ENCODE measurements at regions not wholly inside any gene's neighbourhood (a gene's known extent, or its start where the extent isn't known, plus 50 kb on each side); places are given as distances from the start of the nearest gene placed in this dataset.
"Not testable (repeated sequence)": the region's sequence is repeated elsewhere in the genome, so short reads cannot be mapped to it uniquely, and the experiment has no call there.

DNA sequence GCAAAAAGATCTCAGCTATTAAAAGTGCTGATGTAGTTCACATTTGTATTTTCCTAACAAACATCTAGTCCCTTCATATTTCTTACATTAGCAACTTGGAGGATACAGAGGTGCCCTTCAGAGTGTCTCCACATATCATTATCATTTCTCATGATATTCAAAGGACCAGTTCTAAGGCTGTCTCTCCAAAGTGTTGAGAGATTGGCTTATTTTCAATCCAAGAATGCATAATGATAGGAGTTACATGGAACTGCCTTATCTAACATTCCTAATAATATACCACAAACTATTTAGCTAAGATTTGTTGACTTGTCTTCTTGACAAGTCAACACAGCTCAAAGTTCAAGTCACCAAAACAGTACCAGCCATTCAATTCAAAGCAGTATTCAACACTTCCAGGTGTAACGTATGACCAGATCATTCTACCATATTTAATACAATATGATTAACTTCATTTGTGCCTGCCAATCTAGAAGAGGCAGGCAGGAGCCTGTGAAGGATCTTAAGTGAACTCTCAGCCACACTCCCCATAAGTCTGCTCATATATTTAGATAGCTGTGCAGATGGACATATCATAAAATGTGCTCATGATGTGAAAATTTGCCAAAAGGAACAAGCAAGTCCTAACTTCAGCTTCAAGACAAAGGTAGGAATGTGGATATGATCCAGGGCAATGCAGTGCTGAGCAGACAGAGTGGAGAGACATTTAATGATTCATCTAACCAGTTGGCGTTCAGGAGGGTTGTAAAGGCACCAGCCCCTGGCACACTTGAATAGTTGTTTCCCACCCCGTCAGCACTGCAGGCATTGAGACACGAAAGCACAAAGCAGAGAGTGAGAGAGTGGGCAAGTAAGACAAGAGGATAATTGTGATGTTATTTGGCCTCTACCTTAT, 108.3 kb downstream of the MTERF1 start:
- no peak for DNase-seq

DNA sequence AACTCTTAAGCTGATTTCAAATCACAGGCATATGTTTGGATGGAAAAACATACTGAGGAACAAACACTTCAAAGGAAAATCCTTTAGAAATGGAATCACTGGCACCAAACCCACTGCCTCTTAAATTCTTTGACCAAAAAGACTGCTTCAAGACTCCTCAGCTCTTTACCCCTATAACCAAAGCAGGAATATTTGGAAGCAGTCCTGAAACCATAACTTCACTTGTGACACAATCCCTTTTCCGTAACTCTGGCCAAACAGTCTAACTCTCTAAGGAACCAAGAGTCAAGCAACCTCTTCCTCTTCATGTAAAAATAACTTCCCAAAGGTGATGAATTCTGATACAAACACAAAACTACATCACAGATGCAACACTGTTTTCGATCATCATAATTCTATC, 104.3 kb downstream of the MTERF1 start:
- DNase-seq, result no peak

DNA sequence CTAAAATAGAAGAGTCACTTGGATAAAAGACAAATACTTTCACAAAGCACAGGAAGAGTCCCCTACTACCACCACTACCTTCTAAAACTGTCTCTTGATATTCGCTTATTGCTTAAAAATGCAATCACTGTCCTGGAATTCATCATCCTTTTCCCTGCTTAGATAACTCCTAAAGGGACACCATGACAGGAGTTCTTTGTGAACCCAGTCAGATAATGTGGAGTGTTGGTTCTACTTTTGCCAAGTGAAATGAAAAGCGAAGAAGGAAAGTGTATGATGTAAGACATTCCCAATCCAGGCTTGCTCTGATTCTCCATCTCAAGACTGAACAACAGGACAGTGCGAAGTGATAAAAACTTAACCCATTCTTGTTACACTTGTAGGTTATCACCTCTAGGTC, 103.0 kb downstream of the MTERF1 start:
- DNase-seq, result no peak

DNA sequence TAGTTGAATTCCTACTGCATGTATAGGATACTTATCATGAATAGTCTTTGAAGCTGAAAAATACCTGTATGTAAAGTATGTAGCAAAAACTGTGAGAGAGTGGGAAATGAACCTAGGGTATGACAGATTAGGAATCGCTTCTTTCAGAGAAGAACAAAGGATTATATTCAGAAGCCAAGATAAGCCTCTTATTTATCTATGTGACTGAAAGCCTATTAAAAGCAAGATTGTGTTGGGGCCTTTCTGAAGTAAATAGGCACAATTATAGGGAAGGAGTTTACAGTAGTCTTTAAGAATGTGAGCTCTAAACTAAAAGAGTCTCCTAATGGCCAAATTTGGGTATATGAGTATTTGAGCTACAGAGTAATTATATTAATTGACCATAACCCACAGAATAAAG, 102.1 kb downstream of the MTERF1 start:
- no peak for DNase-seq

DNA sequence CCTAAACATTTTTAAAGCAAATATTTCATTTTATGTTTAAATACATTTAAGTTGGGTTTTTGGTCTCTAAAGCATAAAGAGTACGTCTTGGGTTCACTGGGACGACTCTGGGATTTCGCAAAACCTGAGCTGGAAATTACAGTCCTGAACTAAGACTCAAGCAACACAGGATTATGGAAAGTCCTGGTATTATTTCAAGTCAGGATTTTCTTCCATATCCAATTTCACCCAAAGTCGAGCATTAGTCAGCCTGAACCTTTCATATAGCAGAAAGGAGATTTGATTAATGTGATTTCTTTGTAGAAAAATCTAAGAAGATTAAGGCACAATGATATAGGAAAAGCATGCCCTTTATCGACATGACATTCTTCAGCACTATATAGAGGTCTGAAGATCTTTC, 100.0 kb downstream of the MTERF1 start:
- no peak for DNase-seq

DNA sequence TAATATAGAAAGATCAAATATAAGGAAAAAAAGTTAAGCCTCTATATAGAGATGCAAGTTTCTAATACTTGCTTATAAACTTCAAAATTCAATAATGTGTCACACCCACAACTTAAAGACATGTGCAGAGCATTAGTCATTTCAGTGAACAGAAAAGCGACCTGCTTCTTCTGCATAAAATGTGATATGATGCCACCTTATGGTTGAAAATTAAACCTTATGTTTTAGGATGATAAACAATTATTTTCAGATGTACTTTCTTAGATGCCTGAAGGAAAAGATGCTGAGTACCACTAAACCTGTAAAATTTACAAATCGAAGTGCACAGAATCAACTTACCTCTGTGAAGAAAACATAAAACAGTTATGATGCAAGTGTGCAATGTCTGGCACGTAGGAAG, 96.0 kb downstream of the MTERF1 start:
- peak in 1 of 2 donors; percentile 29 for DNase-seq

DNA sequence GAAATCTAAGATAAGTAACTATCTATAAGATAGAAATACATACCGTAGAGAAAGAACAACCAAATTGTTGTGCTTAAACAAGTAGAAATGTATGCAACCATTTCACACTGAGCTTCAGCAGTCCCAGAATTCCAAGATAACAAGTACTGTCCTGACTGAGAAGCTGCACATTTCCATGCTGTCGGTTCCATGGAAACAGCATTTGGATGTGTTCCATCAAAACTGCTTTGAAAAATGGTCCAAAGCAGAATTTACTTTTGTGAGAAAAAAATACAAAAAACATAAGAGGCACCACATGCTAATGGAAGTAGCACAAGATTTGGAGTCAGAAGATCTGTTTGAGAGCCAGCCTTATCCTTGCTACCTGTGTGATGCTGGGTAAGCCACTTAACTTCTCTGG, 92.6 kb downstream of the MTERF1 start:
- DNase-seq, result peak; percentile 39 to 58

DNA sequence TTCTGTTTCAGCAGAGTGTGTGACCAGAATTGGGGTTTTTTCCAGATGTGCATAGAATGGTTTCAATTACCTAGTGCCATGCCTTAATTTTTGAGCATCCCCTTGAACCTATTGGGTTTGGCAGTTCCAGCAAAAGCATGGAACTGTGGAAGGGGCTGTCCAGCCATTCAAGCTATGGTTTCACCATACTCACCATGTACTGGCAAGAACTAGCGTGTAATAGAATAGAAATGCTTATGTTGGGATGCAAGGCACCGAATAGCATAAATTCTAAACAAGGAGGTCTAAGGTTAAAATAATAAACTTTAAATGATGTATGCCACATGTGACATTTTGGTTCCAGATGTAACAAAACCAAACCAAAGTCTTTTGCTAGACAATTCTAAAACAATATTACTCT, 91.4 kb downstream of the MTERF1 start:
- no peak for DNase-seq

DNA sequence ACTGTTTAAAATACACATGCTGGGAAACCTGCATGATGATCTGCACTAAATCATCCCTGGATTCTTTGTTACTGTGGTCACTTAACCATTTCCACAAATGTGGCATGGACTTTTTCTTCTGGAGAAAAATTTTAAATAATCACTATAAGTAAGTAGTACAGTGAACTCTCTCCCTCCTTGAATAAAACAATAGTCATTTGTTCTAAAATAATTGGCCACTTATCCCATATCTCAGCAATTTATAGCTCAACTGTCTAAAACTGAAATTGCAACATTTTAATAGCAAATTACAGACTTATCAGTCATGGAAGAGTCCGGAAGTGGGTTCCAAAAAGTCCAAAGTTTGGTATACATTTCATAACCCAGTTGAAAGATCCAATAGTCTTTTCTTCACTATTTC, 90.9 kb downstream of the MTERF1 start:
- no peak for DNase-seq

DNA sequence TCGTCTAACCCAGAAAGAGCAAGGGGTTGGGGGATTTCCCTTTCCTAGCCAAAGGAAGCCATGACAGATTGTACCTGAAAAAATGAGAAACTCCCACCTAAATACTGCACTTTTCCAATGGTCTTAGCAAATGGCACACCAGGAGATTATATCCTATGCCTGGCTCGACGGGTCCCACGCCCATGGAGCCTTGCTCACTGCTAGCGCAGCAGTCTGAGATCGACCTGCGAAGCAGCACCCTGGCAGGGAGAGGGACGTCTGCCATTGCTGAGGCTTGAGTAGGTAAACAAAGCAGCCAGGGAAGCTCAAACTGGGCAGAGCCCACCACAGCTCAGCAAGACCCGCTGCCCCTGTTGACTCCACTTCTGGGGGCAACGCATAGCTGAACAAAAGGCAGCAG, 89.9 kb downstream of the MTERF1 start:
- DNase-seq, result not testable (repeated sequence)

DNA sequence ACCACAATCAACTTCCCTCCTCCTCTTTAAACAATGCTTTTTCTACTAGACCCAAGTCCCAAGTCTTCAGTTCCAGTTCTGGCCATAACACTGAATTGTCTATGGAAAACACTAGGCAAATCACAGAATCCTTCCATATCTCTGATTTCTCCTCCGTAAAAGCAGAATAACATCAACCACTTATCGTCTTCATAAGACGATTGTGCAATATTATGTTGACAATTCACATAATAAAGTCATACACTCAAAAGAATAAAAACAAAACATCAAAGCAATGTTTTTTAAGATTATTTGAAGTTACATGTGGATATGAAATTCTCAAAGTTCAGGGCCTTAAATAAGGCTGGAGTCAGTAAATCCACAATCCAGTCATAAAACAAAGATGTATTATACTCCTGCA, 84.4 kb downstream of the MTERF1 start:
- DNase-seq, result no peak

DNA sequence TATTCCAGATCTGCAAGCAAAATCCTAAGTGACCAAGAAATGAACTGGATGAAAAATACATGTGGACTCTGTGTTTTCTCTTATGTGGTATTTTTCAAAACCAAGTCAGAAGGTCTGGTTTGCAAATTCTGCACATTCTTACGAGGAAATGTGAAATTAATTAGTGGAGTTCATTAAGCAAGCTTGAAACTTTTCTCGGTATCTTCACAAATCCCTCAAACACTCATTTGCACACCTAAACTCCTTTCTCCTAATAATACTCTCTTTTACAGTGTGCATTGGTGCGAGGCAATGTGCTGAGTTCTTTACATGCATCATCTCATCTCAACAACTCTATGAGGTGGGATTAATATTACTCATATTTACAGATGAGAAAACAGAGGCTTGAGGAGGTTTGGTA, 82.1 kb downstream of the MTERF1 start:
- DNase-seq, result no peak

DNA sequence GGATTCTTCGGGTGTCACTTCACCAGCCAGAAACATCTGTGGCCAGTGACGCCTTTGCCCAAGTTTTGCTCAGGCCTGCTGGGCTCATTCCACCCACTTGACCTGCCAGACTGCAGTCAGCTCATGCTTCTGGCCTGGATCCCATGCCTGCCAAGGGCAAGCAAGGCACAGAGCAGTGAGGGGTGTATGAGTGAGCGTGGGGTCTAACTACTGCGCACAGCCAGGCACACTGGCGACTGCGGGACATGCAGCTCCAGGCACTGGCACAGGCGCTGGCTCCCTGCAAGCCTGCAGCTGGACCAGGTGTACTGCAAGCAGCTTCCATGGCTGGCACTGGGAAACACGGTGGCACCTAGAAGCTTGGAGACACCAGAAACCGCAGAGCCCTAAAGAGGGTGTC, 80.1 kb downstream of the MTERF1 start:
- DNase-seq, result no peak

DNA sequence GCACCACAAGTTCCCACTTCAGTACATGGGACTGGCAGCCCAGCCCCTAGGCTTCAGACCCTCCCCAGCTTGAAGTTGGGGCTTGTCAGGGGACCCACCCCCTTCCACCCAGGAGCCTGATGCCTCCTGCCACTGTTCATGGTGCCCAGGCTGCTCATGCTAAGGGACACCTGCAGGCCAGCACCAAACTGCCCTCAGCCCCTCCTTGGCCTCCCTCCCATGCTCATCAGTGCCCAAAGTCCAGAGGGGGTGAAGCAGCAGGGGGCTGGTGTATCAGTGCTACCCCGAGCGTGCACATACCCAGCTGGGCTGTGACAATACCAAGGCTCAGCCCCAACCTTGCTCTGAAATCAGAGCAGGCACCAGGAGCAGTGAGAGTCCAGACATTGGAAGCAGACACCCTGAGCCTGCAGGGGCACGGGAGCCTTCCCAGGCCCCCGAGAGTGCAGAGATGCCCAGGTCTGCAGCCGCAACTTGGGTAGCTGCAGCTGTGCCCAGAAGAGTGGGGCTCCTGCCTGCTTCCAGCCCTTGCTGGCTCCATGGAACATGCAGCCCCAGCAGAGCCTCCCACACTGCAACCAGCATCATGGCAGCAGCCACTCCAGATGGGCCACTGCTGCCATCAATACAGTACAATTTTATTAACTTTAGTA, 79.0 kb downstream of the MTERF1 start:
- DNase-seq, result no peak

DNA sequence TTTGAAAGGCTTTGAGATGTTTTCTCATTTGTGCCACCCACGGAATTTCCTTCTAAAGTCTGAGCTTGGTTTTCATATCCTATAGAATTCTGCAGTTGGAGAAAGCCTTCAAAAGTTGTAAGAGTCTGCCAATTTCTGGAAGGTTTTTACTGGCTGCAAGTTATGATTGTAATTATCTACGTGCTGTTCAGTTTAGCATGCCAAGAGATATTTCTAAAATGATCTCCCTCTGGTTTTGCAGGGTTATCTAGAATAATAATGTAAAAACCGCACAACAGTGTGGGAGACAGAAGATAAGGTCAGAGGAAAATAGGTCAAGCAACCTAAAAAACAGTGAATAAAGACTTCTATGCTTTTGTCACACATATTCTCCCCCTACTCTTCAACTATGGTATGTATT, 69.3 kb downstream of the MTERF1 start:
- DNase-seq, result no peak

DNA sequence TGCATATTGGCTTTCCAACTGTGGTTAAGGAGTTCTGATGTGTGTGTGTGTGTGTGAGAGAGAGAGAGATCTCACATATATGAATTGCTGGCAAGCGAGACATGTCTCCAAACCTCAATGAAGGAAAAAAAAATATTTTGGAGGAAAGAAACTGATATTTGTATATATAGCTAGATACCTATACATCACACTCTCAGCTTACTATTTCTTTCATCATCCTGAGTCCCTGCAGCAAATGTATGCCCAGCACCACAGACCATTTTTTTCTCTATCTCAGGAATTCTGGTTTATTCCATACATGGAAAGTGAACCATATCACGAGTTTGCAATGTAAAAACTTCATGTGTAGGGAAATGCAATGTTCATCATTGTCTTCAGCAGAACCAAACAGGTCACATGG, 68.9 kb downstream of the MTERF1 start:
- DNase-seq, result no peak

DNA sequence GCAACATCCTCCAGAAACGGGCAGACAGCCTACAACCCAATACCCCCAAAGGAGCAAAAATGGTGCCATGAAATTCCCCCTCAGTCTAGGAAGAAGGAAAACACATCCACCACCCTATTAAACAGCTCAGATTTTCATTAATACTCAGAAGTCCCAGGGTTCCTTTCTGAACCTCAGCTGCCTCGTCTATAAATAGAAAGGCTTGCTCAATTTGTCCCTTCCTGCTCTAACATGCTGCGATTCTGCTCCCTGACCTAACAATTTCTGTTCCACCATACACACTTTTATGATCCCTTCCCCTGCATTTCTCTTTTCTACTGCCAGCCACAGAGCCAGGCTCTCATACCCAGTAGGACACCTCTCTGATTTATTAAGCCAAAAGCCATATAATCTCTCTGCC, 68.1 kb downstream of the MTERF1 start:
- no peak for DNase-seq

DNA sequence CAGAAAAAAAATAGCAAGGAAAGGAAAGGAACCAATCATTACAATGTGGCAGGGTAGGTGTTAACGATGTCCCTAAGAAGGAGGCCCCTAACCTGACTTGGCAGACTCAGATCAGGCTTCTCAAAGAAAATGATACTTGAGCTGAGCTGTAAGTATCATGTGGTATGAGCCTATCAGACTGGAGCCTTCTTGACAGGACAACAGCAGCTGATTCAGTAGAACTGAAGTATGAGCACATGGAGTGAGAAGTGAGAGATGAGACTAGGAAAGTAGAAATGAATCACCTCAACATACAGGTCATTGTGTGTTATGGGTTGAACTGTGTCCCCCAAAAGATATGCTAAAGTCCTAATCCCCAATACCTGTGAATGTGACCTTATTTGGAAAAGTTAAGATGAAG, 66.3 kb downstream of the MTERF1 start:
- DNase-seq, result no peak
